ENCODE measurements at regions not wholly inside any gene's neighbourhood (a gene's known extent, or its start where the extent isn't known, plus 50 kb on each side); places are given as distances from the start of the nearest gene placed in this dataset.

DNA sequence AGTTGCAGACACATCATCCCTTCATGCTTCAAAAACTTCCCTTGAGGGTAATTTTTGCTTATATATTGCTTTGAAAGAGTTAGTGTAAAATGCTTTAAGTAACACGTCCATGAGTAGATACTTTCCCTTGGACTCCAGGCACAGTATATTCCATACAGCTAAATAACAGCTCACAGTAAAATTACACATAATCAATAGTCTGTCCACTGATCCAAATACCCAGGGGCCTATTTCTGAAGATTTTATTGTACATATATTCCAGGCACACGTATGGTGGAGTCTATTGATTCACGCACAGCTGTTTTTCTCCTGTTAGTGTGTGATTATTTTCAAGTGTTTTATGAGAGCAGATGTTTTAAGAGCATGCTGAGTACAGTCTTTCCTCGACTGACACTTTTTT is 223.7 kb upstream of the GRAMD2B start (continued):
- TF ChIP-seq, protein P1, sequence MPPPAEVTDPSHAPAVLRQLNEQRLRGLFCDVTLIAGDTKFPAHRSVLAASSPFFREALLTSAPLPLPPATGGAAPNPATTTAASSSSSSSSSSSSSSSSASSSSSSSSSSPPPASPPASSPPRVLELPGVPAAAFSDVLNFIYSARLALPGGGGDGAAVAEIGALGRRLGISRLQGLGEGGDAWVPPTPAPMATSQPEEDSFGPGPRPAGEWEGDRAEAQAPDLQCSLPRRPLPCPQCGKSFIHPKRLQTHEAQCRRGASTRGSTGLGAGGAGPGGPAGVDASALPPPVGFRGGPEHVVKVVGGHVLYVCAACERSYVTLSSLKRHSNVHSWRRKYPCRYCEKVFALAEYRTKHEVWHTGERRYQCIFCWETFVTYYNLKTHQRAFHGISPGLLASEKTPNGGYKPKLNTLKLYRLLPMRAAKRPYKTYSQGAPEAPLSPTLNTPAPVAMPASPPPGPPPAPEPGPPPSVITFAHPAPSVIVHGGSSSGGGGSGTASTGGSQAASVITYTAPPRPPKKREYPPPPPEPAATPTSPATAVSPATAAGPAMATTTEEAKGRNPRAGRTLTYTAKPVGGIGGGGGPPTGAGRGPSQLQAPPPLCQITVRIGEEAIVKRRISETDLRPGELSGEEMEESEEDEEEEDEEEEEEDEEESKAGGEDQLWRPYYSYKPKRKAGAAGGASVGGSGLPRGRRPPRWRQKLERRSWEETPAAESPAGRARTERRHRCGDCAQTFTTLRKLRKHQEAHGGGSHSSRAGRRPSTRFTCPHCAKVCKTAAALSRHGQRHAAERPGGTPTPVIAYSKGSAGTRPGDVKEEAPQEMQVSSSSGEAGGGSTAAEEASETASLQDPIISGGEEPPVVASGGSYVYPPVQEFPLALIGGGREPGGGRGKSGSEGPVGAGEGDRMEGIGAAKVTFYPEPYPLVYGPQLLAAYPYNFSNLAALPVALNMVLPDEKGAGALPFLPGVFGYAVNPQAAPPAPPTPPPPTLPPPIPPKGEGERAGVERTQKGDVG (CRISPR knock-in tag; IDR thresholded peaks at IDR 0.05) = no peak
- no peak for TF ChIP-seq HDAC2 (IDR thresholded peaks at IDR 0.05)
- no peak for TF ChIP-seq JUND (IDR thresholded peaks at IDR 0.05; ENCODE audit: low read depth, low read length)
- no peak for TF ChIP-seq NFXL1 (IDR thresholded peaks at IDR 0.05; ENCODE audit: borderline replicate concordance)
- TF ChIP-seq, protein P2, sequence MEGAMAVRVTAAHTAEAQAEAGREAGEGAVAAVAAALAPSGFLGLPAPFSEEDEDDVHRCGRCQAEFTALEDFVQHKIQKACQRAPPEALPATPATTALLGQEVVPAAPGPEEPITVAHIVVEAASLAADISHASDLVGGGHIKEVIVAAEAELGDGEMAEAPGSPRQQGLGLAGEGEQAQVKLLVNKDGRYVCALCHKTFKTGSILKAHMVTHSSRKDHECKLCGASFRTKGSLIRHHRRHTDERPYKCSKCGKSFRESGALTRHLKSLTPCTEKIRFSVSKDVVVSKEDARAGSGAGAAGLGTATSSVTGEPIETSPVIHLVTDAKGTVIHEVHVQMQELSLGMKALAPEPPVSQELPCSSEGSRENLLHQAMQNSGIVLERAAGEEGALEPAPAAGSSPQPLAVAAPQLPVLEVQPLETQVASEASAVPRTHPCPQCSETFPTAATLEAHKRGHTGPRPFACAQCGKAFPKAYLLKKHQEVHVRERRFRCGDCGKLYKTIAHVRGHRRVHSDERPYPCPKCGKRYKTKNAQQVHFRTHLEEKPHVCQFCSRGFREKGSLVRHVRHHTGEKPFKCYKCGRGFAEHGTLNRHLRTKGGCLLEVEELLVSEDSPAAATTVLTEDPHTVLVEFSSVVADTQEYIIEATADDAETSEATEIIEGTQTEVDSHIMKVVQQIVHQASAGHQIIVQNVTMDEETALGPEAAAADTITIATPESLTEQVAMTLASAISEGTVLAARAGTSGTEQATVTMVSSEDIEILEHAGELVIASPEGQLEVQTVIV (IDR thresholded peaks at IDR 0.05; ENCODE audit: borderline replicate concordance, partially characterized antibody) = no peak

DNA sequence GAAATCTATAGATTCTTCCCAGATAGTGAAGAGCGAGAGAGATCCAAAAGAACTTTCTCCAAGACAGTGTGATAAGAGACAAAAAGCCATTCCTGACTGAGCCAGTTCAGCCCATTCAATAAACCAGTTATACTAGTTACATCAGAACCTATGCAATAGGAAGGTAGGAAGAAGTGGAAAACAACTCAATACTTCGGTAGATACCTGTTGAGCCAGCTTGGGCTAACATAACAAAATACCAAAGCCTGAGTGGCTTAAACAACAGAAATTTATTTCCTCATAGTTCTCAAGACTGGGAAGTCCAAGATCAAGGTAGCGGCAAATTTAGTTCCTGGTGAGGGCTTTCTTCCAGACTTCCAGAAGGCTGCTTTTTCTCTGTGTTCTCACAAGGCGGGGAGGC is 214.5 kb upstream of the GRAMD2B start:
- no TSS peak for BruUV-seq (replicated peaks)
- Histone ChIP-seq H3K4me2 (ENCODE audit: control insufficient read depth, insufficient read depth) (no peak overlapping the region), H3K27me3 (replicated peaks in 1 of 2; ENCODE audit: control insufficient read depth in 2 of 2, insufficient read depth in 2 of 2, low read length in 1 of 2) (no peaks in the 10 kb centered on the region), H3K9me3 (replicated peaks; ENCODE audit: control insufficient read depth, insufficient read depth, low read length) (no peaks in the 10 kb centered on the region), H3K79me2 (ENCODE audit: control insufficient read depth, insufficient read depth, low read length) (no peaks in the 10 kb centered on the region), H3K4me3 (no peak overlapping the region), H3K4me1 (ENCODE audit: control insufficient read depth, insufficient read depth, low read length) (no peaks in the 10 kb centered on the region), H4K20me1 (ENCODE audit: control insufficient read depth, insufficient read depth) (no peaks in the 10 kb centered on the region), H3K27ac (ENCODE audit: control insufficient read depth, insufficient read depth) (no peak overlapping the region), H3K36me3 (ENCODE audit: control insufficient read depth in 2 of 2, insufficient read depth in 2 of 2, low read length in 1 of 2) (no peaks in the 10 kb centered on the region), H3K9ac (ENCODE audit: control insufficient read depth, insufficient read depth, low read length) (no peak overlapping the region), H2AFZ (ENCODE audit: control insufficient read depth, low read depth, low read length) (no peak overlapping the region)
- CTCF ChIA-PET = no interaction called here
- intact Hi-C loops (cut with micrococcal nuclease; ENCODE audit: unreplicated experiment) = no loop called here
- DNase-seq (ENCODE audit: low read depth, low spot score) = no peak
- in situ Hi-C loops (cut with MboI) = no loop called here
- SMC1A ChIA-PET (ENCODE audit: uncharacterized antibody, unreplicated experiment) = no interaction called here
- no peak for ATAC-seq
- POLR2A ChIA-PET = no interaction called here
- RAD21 ChIA-PET (ENCODE audit: unreplicated experiment) = no interaction called here
- 41% methylated on average over 4 of the region's 4 CpGs for WGBS (ENCODE audit: insufficient coverage, insufficient replicate concordance, low lambda C conversion rate, missing lambda C conversion rate)
- FAIRE-seq = no peak
- TF ChIP-seq ZSCAN29 (IDR thresholded peaks at IDR 0.05) = no peak
- TF ChIP-seq BRCA1 (IDR thresholded peaks at IDR 0.05; ENCODE audit: low read depth, low read length) = no peak
- TF ChIP-seq MTA2 (IDR thresholded peaks at IDR 0.05; ENCODE audit: low read depth) = no peak
- TF ChIP-seq MEF2A (IDR thresholded peaks at IDR 0.05; ENCODE audit: insufficient read depth, low read depth, low read length) = no peak
- no peak for TF ChIP-seq RB1 (IDR thresholded peaks at IDR 0.05; ENCODE audit: borderline replicate concordance)
- no peak for TF ChIP-seq SMAD1 (IDR thresholded peaks at IDR 0.05; ENCODE audit: low read depth, partially characterized antibody)
- TF ChIP-seq, protein P3, sequence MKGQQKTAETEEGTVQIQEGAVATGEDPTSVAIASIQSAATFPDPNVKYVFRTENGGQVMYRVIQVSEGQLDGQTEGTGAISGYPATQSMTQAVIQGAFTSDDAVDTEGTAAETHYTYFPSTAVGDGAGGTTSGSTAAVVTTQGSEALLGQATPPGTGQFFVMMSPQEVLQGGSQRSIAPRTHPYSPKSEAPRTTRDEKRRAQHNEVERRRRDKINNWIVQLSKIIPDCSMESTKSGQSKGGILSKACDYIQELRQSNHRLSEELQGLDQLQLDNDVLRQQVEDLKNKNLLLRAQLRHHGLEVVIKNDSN (IDR thresholded peaks at IDR 0.05; ENCODE audit: borderline replicate concordance, extremely low read length, insufficient read depth, low read depth, low read length) = no peak
- no peak for TF ChIP-seq CHD4 (IDR thresholded peaks at IDR 0.05)
- no peak for TF ChIP-seq NBN (IDR thresholded peaks at IDR 0.05)
- no peak for TF ChIP-seq JUND (IDR thresholded peaks at IDR 0.05; ENCODE audit: low read depth, low read length)
- TF ChIP-seq NFXL1 (IDR thresholded peaks at IDR 0.05; ENCODE audit: borderline replicate concordance) = no peak
- TF ChIP-seq, protein P4, sequence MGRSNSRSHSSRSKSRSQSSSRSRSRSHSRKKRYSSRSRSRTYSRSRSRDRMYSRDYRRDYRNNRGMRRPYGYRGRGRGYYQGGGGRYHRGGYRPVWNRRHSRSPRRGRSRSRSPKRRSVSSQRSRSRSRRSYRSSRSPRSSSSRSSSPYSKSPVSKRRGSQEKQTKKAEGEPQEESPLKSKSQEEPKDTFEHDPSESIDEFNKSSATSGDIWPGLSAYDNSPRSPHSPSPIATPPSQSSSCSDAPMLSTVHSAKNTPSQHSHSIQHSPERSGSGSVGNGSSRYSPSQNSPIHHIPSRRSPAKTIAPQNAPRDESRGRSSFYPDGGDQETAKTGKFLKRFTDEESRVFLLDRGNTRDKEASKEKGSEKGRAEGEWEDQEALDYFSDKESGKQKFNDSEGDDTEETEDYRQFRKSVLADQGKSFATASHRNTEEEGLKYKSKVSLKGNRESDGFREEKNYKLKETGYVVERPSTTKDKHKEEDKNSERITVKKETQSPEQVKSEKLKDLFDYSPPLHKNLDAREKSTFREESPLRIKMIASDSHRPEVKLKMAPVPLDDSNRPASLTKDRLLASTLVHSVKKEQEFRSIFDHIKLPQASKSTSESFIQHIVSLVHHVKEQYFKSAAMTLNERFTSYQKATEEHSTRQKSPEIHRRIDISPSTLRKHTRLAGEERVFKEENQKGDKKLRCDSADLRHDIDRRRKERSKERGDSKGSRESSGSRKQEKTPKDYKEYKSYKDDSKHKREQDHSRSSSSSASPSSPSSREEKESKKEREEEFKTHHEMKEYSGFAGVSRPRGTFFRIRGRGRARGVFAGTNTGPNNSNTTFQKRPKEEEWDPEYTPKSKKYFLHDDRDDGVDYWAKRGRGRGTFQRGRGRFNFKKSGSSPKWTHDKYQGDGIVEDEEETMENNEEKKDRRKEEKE (IDR thresholded peaks at IDR 0.05) = no peak

Data from GM12878 (cell line).